ENCODE measurements at regions not wholly inside any gene's neighbourhood (a gene's known extent, or its start where the extent isn't known, plus 50 kb on each side); places are given as distances from the start of the nearest gene placed in this dataset.

- TF ChIP-seq TAF1 (IDR thresholded peaks at IDR 0.05; ENCODE audit: borderline replicate concordance, low read depth, low read length): no peak
- no peak for TF ChIP-seq POLR2A (IDR thresholded peaks at IDR 0.05; ENCODE audit: low read depth, low read length)
- no peak for TF ChIP-seq POLR2AphosphoS5 (IDR thresholded peaks at IDR 0.05; ENCODE audit: low read depth, low read length)
Measured at GRCh38 chr5:97670447-97670846, 487.4 kb upstream of the RIOK2 start.

Data from GM12892 (cell line).